ENCODE measurements at regions not wholly inside any gene's neighbourhood (a gene's known extent, or its start where the extent isn't known, plus 50 kb on each side); places are given as distances from the start of the nearest gene placed in this dataset.

GRCh38 chr6:54719131-54719530 is 127.4 kb upstream of the FAM83B start:
- Histone ChIP-seq H3K9me2 (replicated peaks; ENCODE audit: control insufficient read depth, low read length) (no peaks in the 10 kb centered on the region), H3K36me3 (ENCODE audit: control insufficient read depth, low read length) (no peaks in the 10 kb centered on the region), H3K4me3 (ENCODE audit: low read length) (no peak overlapping the region), H3K27me3 (ENCODE audit: control insufficient read depth, low read length) (no peaks in the 10 kb centered on the region), H3K27ac (ENCODE audit: low read depth, low read length) (no peak overlapping the region), H3K79me2 (ENCODE audit: control insufficient read depth, low read length) (no peaks in the 10 kb centered on the region), H3K9me3 (ENCODE audit: control insufficient read depth, insufficient read depth, low read length) (no peaks in the 10 kb centered on the region), H3F3A (ENCODE audit: control insufficient read depth, insufficient read depth) (no peaks in the 10 kb centered on the region), H3K4me2 (ENCODE audit: low read length) (no peak overlapping the region), H4K20me1 (ENCODE audit: control insufficient read depth, insufficient read depth, low read depth, low read length) (no peaks in the 10 kb centered on the region), H3K4me1 (ENCODE audit: control insufficient read depth, low read length) (no peaks in the 10 kb centered on the region)
- TF ChIP-seq CTCF (IDR thresholded peaks at IDR 0.05; ENCODE audit: low read depth, low read length, poor library complexity, severe bottlenecking) = no peak
- no peak for TF ChIP-seq EZH2phosphoT487 (IDR thresholded peaks at IDR 0.05; ENCODE audit: borderline replicate concordance, low read length)

- H3F3A ChIP-seq (ENCODE audit: control insufficient read depth, insufficient read depth) = no peaks in the 10 kb centered on the region
- H3K4me1 ChIP-seq (ENCODE audit: control insufficient read depth, low read length) = no peaks in the 10 kb centered on the region
- H4K20me1 ChIP-seq (ENCODE audit: control insufficient read depth, insufficient read depth, low read depth, low read length) = no peaks in the 10 kb centered on the region
- H3K79me2 ChIP-seq (ENCODE audit: control insufficient read depth, low read length) = no peaks in the 10 kb centered on the region
- no peak overlapping the region for H3K27ac ChIP-seq (ENCODE audit: low read depth, low read length)
- no peak for TF ChIP-seq CTCF (IDR thresholded peaks at IDR 0.05; ENCODE audit: low read depth, low read length, poor library complexity, severe bottlenecking)
- H3K9me2 ChIP-seq (replicated peaks; ENCODE audit: control insufficient read depth, low read length) = no peaks in the 10 kb centered on the region
- H3K9me3 ChIP-seq (ENCODE audit: control insufficient read depth, insufficient read depth, low read length) = no peaks in the 10 kb centered on the region
- H3K4me3 ChIP-seq (ENCODE audit: low read length) = no peak overlapping the region
- H3K4me2 ChIP-seq (ENCODE audit: low read length) = no peak overlapping the region
- H3K27me3 ChIP-seq (ENCODE audit: control insufficient read depth, low read length) = no peaks in the 10 kb centered on the region
- no peaks in the 10 kb centered on the region for H3K36me3 ChIP-seq (ENCODE audit: control insufficient read depth, low read length)
Measured at GRCh38 chr6:54719633-54720032, 126.9 kb upstream of the FAM83B start.

- TF ChIP-seq EZH2phosphoT487 (IDR thresholded peaks at IDR 0.05; ENCODE audit: borderline replicate concordance, low read length) (no peak), CTCF (IDR thresholded peaks at IDR 0.05; ENCODE audit: low read depth, low read length, poor library complexity, severe bottlenecking) (no peak)
- Histone ChIP-seq H4K20me1 (ENCODE audit: control insufficient read depth, insufficient read depth, low read depth, low read length) (no peaks in the 10 kb centered on the region), H3K4me2 (ENCODE audit: low read length) (no peak overlapping the region), H3K4me1 (ENCODE audit: control insufficient read depth, low read length) (no peaks in the 10 kb centered on the region), H3K27me3 (ENCODE audit: control insufficient read depth, low read length) (no peaks in the 10 kb centered on the region), H3F3A (ENCODE audit: control insufficient read depth, insufficient read depth) (no peaks in the 10 kb centered on the region), H3K4me3 (ENCODE audit: low read length) (no peak overlapping the region), H3K27ac (ENCODE audit: low read depth, low read length) (no peak overlapping the region), H3K79me2 (ENCODE audit: control insufficient read depth, low read length) (no peaks in the 10 kb centered on the region), H3K9me3 (ENCODE audit: control insufficient read depth, insufficient read depth, low read length) (no peaks in the 10 kb centered on the region), H3K9me2 (replicated peaks; ENCODE audit: control insufficient read depth, low read length) (no peaks in the 10 kb centered on the region), H3K36me3 (ENCODE audit: control insufficient read depth, low read length) (no peaks in the 10 kb centered on the region)
Measured at GRCh38 chr6:54722328-54722727, 124.2 kb upstream of the FAM83B start.

GRCh38 chr6:54729716-54730115 is 116.9 kb upstream of the FAM83B start:
- Histone ChIP-seq H3K27ac (ENCODE audit: low read depth, low read length) (no peak overlapping the region), H3K4me3 (ENCODE audit: low read length) (no peak overlapping the region), H3K36me3 (ENCODE audit: control insufficient read depth, low read length) (no peaks in the 10 kb centered on the region), H3K4me1 (ENCODE audit: control insufficient read depth, low read length) (no peaks in the 10 kb centered on the region), H3K9me3 (ENCODE audit: control insufficient read depth, insufficient read depth, low read length) (no peaks in the 10 kb centered on the region), H3K27me3 (ENCODE audit: control insufficient read depth, low read length) (no peaks in the 10 kb centered on the region), H3F3A (ENCODE audit: control insufficient read depth, insufficient read depth) (no peaks in the 10 kb centered on the region), H4K20me1 (ENCODE audit: control insufficient read depth, insufficient read depth, low read depth, low read length) (no peaks in the 10 kb centered on the region), H3K4me2 (ENCODE audit: low read length) (no peak overlapping the region), H3K79me2 (ENCODE audit: control insufficient read depth, low read length) (no peaks in the 10 kb centered on the region), H3K9me2 (replicated peaks; ENCODE audit: control insufficient read depth, low read length) (no peaks in the 10 kb centered on the region)
- TF ChIP-seq EZH2phosphoT487 (IDR thresholded peaks at IDR 0.05; ENCODE audit: borderline replicate concordance, low read length) = no peak
- TF ChIP-seq CTCF (IDR thresholded peaks at IDR 0.05; ENCODE audit: low read depth, low read length, poor library complexity, severe bottlenecking) = no peak

All from DOHH2 (cell line).